Fibroblast of peridontal ligament (primary cell): ENCODE measurements at regions not wholly inside any gene's neighbourhood (a gene's known extent, or its start where the extent isn't known, plus 50 kb on each side); places are given as distances from the start of the nearest gene placed in this dataset.
"Not testable (repeated sequence)": the region's sequence is repeated elsewhere in the genome, so short reads cannot be mapped to it uniquely, and the experiment has no call there.

Experiments used
- DNase-seq: peaks from one replicate; pipeline ENCODE4 v3.0.0-alpha.2; 2010; ENCODE audit errors: extremely low read depth

GRCh38 chr2:118464546-118465265, 376.4 kb downstream of the INSIG2 start:
- DNase-seq, result no peak

DNA sequence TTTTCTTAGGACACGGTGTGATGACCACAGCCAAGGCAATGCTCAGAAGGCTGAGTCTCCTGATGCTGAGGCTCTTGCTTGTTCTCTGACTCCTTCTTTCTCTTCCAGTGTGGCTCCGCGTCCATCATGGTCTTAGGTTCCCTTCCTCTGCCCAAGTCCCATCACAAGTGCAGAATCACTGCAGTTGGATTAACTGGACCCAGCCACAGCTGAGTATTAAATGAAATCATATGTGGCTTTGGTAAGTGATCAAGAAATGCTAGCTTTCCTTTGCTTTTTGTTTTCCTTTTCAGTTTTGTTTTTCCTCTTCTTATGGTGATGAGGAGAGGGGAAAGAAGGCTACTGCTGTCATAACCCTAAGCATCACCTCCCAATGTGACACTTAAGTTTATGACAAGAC, 375.8 kb downstream of the INSIG2 start:
- no peak for DNase-seq

GRCh38 chr2:118460425-118460824, 372.2 kb downstream of the INSIG2 start:
- no peak for DNase-seq

GRCh38 chr2:118459426-118459825, 371.2 kb downstream of the INSIG2 start:
- DNase-seq, result no peak

GRCh38 chr2:118457951-118458350, 369.7 kb downstream of the INSIG2 start:
- DNase-seq, result no peak

GRCh38 chr2:118449401-118449800, 361.1 kb downstream of the INSIG2 start:
- no peak for DNase-seq

DNA sequence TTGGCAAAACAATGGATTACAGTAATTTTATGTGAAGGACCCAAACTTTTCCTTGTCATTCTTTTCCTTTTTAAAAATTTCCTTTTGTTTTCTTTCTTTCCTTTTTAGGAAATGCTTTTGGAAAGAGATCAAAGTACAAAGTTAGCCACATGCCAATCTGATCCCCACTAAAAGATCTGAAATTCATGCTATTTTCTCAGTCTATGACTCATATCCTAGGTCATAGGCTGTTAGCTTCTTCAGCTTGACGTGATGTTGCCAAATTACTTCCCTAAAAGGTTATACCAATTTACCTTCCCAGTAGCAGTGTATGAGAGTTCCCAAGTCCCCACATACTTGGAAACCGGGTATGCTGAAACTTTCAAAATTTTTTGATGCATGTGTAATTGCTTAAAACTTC, 355.3 kb downstream of the INSIG2 start:
- peak; percentile 36 for DNase-seq

DNA sequence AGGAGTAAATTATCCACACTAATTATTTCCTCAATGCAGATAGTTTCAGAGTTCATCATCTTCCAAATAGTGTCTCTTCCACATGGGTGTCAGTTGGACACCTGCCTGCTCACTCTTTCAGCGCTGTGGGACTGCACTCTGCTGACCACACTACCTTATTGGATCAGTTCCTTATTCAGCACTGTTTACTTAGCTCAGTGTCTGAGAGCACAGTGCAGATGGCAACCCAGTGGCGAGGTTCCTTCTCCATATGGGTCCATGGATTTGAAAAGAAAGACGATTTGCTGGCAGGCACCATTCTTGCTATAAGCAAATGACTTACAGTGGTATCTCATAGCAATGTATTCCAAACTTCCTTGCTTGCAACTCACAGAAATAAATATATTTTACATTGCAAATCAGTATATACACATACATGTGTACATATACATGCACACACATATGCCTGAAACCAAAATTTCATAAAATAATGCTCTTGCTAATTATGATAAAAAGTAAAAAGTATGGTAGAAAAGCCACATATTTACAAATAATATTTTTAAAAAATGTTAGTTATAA, 354.8 kb downstream of the INSIG2 start:
- DNase-seq, result no peak

GRCh38 chr2:118442046-118442445, 353.8 kb downstream of the INSIG2 start:
- DNase-seq, result no peak

DNA sequence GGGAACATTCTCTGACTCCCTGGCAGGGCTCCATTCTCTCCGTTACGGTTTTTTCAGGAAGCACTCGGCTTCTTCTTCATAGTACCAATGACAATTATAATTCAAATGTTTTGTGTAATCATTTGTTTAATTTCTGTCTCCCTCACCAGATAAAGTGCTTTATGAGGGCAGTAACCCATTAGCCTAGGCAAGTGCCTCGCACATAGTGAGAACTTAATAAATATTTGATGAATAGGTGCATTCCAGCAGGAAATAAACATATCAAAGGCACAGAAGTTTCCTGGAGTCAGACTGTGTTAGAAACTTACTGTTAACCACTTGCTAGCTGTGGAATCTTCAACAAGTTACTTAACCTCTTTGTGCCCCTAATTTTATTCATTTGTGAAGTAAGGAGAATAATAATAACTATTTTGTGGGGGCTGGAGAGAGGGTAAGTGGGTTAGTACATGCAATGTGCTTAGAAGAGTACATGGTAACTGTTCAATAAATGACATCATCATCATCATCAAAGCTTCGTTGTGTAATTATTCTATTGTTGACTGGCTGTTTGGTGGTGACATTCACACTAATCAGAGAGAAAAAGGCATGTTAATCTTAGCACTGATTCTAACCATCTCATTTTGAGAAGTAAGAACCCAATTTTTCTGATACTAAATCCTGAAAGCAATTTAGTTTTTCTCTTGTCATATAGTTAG, 352.3 kb downstream of the INSIG2 start:
- DNase-seq, result no peak

- no peak for DNase-seq
These were observed 349.2 kb downstream of the INSIG2 start for GRCh38 chr2:118437501-118437900.

GRCh38 chr2:118431997-118432396, 343.7 kb downstream of the INSIG2 start:
- DNase-seq, result no peak

DNA sequence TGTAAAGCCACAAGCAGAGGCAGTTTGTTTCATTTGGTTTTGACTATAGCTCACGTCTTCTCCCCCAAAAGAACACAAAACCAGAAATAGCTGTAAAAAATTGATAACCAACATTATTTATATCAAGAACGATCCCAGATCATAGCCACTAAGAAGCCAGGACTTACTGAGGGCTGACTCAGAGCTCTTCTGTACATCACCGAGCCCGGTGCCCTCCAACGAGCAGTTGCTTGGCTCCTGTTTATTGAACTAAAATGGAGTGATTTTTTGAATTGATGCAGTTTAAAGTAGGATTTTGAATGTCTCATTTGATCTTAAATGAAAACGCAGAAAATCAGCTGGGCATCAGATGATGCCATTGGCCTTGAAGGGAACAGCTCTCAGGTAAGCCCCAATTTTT, 343.3 kb downstream of the INSIG2 start:
- no peak for DNase-seq

- peak; percentile 8 for DNase-seq
These were observed 342.9 kb downstream of the INSIG2 start for GRCh38 chr2:118431165-118431517.

- peak; percentile 4 for DNase-seq
These were observed 342.4 kb downstream of the INSIG2 start for GRCh38 chr2:118430510-118431164.

GRCh38 chr2:118425191-118425590, 336.9 kb downstream of the INSIG2 start:
- DNase-seq, result no peak

DNA sequence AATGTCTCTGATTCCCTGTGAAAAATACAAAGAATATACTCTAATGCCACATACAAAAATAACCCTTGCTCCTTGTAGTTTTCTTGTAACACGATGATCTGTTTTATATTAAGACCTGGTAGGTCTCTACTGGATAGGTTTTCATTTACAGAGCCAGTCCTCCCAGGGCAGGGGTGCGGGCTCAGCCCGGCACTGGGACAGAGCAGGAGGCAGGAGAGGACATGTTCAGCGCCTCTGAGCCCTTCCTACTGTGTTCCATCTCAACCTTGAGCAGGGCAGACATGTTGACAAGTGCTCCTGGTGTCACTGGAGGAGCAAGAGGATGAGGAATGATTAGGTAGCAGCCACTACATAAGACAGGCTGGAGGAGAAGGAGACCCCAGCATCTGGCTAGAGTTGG, 335.5 kb downstream of the INSIG2 start:
- DNase-seq, result no peak

- DNase-seq, result no peak
These were observed 333.4 kb downstream of the INSIG2 start for GRCh38 chr2:118421648-118422047.

GRCh38 chr2:118417406-118418120, 329.3 kb downstream of the INSIG2 start:
- DNase-seq, result peak; percentile 27

DNA sequence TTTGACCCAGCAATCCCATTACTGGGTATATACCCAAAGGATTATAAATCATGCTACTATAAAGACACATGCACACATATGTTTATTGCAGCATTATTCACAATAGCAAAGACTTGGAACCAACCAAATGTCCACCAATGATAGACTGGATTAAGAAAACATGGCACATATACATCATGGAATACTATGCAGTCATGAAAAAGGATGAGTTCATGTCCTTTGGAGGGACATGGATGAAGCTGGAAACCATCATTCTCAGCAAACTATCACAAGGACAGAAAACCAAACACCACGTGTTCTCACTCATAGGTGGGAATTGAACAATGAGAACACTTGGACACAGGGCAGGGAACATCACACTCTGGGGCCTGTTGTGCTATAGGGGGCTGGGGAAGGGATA, 326.9 kb downstream of the INSIG2 start:
- DNase-seq, result not testable (repeated sequence)

GRCh38 chr2:118403658-118404451, 315.6 kb downstream of the INSIG2 start:
- no peak for DNase-seq
